ENCODE measurements at regions not wholly inside any gene's neighbourhood (a gene's known extent, or its start where the extent isn't known, plus 50 kb on each side); places are given as distances from the start of the nearest gene placed in this dataset.

- TF ChIP-seq ZBTB33 (CRISPR knock-in tag; IDR thresholded peaks at IDR 0.05) = no peak
- no peak for TF ChIP-seq CTCF (CRISPR knock-in tag; IDR thresholded peaks at IDR 0.05)
- TF ChIP-seq REST (IDR thresholded peaks at IDR 0.05; ENCODE audit: borderline replicate concordance in 1 of 2, low read depth in 1 of 2, low read length in 2 of 2) = no peak
- no peak for TF ChIP-seq ATF3 (CRISPR knock-in tag; IDR thresholded peaks at IDR 0.05)
- no peak for TF ChIP-seq MAFF (IDR thresholded peaks at IDR 0.05; ENCODE audit: low read depth, low read length)
- TF ChIP-seq, protein P1, sequence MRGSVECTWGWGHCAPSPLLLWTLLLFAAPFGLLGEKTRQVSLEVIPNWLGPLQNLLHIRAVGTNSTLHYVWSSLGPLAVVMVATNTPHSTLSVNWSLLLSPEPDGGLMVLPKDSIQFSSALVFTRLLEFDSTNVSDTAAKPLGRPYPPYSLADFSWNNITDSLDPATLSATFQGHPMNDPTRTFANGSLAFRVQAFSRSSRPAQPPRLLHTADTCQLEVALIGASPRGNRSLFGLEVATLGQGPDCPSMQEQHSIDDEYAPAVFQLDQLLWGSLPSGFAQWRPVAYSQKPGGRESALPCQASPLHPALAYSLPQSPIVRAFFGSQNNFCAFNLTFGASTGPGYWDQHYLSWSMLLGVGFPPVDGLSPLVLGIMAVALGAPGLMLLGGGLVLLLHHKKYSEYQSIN (CRISPR knock-in tag; IDR thresholded peaks at IDR 0.05; ENCODE audit: borderline replicate concordance) = no peak
- no peak for TF ChIP-seq EP300 (IDR thresholded peaks at IDR 0.05; ENCODE audit: low read depth in 2 of 2, low read length in 2 of 2)
- no peak for TF ChIP-seq EP300 (CRISPR knock-in tag; IDR thresholded peaks at IDR 0.05; ENCODE audit: borderline replicate concordance)
These were observed 300.3 kb upstream of the GRAMD2B start for GRCh38 chr5:126122942-126123341.

Measured in HepG2 (cell line).